ENCODE measurements at regions not wholly inside any gene's neighbourhood (a gene's known extent, or its start where the extent isn't known, plus 50 kb on each side); places are given as distances from the start of the nearest gene placed in this dataset.
"Not testable (repeated sequence)": the region's sequence is repeated elsewhere in the genome, so short reads cannot be mapped to it uniquely, and the experiment has no call there.

DNA sequence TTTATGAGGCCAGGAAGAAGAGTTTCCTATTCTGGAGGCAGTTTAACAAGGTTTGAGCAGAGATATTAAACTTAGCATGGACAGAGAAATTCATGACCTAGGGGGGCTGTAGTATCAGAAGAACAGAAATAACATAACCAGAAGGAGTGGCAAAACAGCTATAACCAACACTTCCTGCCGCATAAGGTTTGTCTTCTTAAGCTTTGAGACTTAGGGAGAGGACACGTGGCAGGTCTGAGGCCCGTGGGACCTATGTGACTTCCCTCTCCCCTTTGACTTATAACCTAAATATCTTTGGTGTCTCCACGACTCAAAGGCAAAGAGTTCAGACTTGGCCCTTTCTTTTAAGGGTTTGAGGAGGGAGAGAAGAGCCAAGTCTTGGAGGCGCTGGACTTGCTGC is 119.1 kb upstream of the PZP start:
- intact Hi-C loops (cut with micrococcal nuclease; ENCODE audit: unreplicated experiment): no loop called here
- Mint-ChIP-seq H3K27ac (ENCODE audit: unreplicated experiment) (no peak overlapping the region), H3K36me3 (ENCODE audit: insufficient read depth, unreplicated experiment) (no peaks in the 10 kb centered on the region), H3K27me3 (ENCODE audit: unreplicated experiment) (no peaks in the 10 kb centered on the region), H3K4me3 (ENCODE audit: low read depth, unreplicated experiment) (no peak overlapping the region), H3K4me1 (ENCODE audit: low read depth, unreplicated experiment) (peaks cover 12% of the 10 kb centered on the region), H3K9me3 (ENCODE audit: low read depth, unreplicated experiment) (no peaks in the 10 kb centered on the region)
- no peak for TF ChIP-seq CTCF (IDR thresholded peaks at IDR 0.05; ENCODE audit: unreplicated experiment)
- CTCF ChIA-PET: no interaction called here
- DNase-seq: no peak
- no TSS peak for BruUV-seq (replicated peaks)

DNA sequence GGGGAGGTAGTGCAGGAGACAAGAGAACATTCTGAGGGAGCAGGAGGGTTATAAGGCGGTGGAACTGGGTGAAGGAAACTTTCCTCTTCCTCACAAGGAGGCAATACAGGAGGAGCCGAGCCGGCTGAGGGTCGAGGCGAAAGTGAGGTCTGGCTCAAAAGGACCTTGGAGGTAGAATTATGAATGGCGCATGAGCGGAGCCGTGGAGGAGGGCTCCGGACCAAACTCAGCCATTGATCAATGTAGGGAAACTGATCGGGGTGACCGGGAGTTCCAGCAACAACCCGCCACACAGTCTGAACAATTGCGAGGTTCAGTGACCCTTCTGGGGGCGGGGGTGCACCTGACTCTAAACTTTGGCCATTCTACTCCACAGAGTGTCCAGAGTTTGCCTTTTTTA is 118.7 kb upstream of the PZP start:
- H3K27me3 Mint-ChIP-seq (ENCODE audit: unreplicated experiment); H3K27ac Mint-ChIP-seq (ENCODE audit: unreplicated experiment); H3K4me3 Mint-ChIP-seq (ENCODE audit: low read depth, unreplicated experiment); H3K36me3 Mint-ChIP-seq (ENCODE audit: insufficient read depth, unreplicated experiment); CTCF ChIA-PET; H3K9me3 Mint-ChIP-seq (ENCODE audit: low read depth, unreplicated experiment); DNase-seq; H3K4me1 Mint-ChIP-seq (ENCODE audit: low read depth, unreplicated experiment); BruUV-seq (replicated peaks); intact Hi-C loops (cut with micrococcal nuclease; ENCODE audit: unreplicated experiment): not testable (repeated sequence)

GRCh38 chr12:9326085-9326484 is 117.9 kb upstream of the PZP start:
- Mint-ChIP-seq H3K27me3 (ENCODE audit: unreplicated experiment) (no peaks in the 10 kb centered on the region), H3K4me3 (ENCODE audit: low read depth, unreplicated experiment) (no peak overlapping the region), H3K36me3 (ENCODE audit: insufficient read depth, unreplicated experiment) (no peaks in the 10 kb centered on the region), H3K4me1 (ENCODE audit: low read depth, unreplicated experiment) (no peaks in the 10 kb centered on the region), H3K9me3 (ENCODE audit: low read depth, unreplicated experiment) (no peaks in the 10 kb centered on the region), H3K27ac (ENCODE audit: unreplicated experiment) (no peak overlapping the region)
- BruUV-seq (replicated peaks): no TSS peak
- DNase-seq: no peak
- CTCF ChIA-PET: no interaction called here
- intact Hi-C loops (cut with micrococcal nuclease; ENCODE audit: unreplicated experiment): no loop called here
- TF ChIP-seq CTCF (IDR thresholded peaks at IDR 0.05; ENCODE audit: unreplicated experiment): no peak

DNA sequence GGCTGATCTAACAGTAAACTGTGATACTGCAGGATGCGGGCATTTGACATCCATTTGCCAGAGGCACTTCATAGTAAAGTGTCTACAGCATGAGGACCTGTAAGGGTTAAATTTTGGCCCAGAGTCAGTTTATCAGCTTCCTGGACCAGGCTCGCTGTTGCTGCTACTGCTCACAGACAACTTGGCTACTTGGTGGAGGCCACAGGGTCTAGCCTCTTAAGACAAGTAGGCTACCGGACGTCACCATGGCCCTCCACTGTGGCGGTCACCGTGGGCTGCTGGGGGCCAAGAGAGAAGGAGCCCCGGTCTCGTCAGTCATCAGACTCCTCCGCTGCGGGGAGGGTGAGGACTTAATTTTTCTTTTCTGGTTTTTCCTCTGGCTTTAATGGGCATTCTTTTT is 117.3 kb upstream of the PZP start:
- Mint-ChIP-seq H3K9me3 (ENCODE audit: low read depth, unreplicated experiment) (no peaks in the 10 kb centered on the region), H3K4me1 (ENCODE audit: low read depth, unreplicated experiment) (no peaks in the 10 kb centered on the region), H3K27ac (ENCODE audit: unreplicated experiment) (no peak overlapping the region), H3K36me3 (ENCODE audit: insufficient read depth, unreplicated experiment) (no peaks in the 10 kb centered on the region), H3K4me3 (ENCODE audit: low read depth, unreplicated experiment) (no peak overlapping the region), H3K27me3 (ENCODE audit: unreplicated experiment) (no peaks in the 10 kb centered on the region)
- intact Hi-C loops (cut with micrococcal nuclease; ENCODE audit: unreplicated experiment): no loop called here
- no peak for DNase-seq
- CTCF ChIA-PET: no interaction called here
- no peak for TF ChIP-seq CTCF (IDR thresholded peaks at IDR 0.05; ENCODE audit: unreplicated experiment)
- BruUV-seq (replicated peaks): no TSS peak

- no peak overlapping the region for H3K27ac Mint-ChIP-seq (ENCODE audit: unreplicated experiment)
- DNase-seq: no peak
- intact Hi-C loops (cut with micrococcal nuclease; ENCODE audit: unreplicated experiment): no loop called here
- no peaks in the 10 kb centered on the region for H3K27me3 Mint-ChIP-seq (ENCODE audit: unreplicated experiment)
- H3K4me1 Mint-ChIP-seq (ENCODE audit: low read depth, unreplicated experiment): peaks cover 3% of the 10 kb centered on the region
- CTCF ChIA-PET: no interaction called here
- no peaks in the 10 kb centered on the region for H3K36me3 Mint-ChIP-seq (ENCODE audit: insufficient read depth, unreplicated experiment)
- BruUV-seq (replicated peaks): no TSS peak
- no peaks in the 10 kb centered on the region for H3K9me3 Mint-ChIP-seq (ENCODE audit: low read depth, unreplicated experiment)
- no peak for TF ChIP-seq CTCF (IDR thresholded peaks at IDR 0.05; ENCODE audit: unreplicated experiment)
- H3K4me3 Mint-ChIP-seq (ENCODE audit: low read depth, unreplicated experiment): no peak overlapping the region
Measured at GRCh38 chr12:9324782-9325181, 116.6 kb upstream of the PZP start.

Data from Calu3 (cell line).